Epithelial cell of esophagus (primary cell): ENCODE measurements at regions not wholly inside any gene's neighbourhood (a gene's known extent, or its start where the extent isn't known, plus 50 kb on each side); places are given as distances from the start of the nearest gene placed in this dataset.
"Not testable (repeated sequence)": the region's sequence is repeated elsewhere in the genome, so short reads cannot be mapped to it uniquely, and the experiment has no call there.

Experiments used
- DNase-seq: peaks from one replicate; pipeline ENCODE4 v3.0.0; 2010; ENCODE audit warnings: low read depth
- H3K4me3 ChIP-seq: 2 replicates; pipeline ENCODE4 v1.5.1; 2011; ENCODE audit warnings: mild to moderate bottlenecking, low read length, control low read depth
- TF ChIP-seq, protein P1 (sequence below): IDR thresholded peaks from 2 replicates; pipeline ENCODE4 v1.5.1; 2011; ENCODE audit warnings: low read depth, mild to moderate bottlenecking, low read length, control low read depth, inconsistent platforms; ENCODE audit not compliant: insufficient read depth; ENCODE audit errors: missing control alignments

DNA sequence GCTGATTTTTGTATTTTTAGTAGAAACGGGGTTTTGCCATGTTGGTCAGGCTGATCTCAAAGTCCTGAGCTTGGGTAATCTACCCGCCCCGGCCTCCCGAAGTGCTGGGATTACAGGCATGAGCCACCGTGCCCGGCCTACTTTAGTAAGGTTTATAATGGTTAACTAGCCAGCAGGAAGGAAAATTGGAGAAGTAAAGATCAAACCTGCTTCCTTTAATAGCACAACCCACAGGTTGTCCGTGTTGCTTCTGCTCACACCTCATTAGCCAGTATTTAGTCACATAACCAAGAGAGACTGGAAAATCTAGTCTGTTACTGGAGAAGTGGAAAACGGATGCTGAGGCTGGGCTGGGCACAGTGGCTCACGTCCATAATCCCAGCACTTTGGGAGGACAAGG is 51.9 kb upstream of the TBL1XR1 start:
- H3K4me3 ChIP-seq, result no peak overlapping the region
- DNase-seq, result peak; percentile 37
- TF ChIP-seq, protein P1, sequence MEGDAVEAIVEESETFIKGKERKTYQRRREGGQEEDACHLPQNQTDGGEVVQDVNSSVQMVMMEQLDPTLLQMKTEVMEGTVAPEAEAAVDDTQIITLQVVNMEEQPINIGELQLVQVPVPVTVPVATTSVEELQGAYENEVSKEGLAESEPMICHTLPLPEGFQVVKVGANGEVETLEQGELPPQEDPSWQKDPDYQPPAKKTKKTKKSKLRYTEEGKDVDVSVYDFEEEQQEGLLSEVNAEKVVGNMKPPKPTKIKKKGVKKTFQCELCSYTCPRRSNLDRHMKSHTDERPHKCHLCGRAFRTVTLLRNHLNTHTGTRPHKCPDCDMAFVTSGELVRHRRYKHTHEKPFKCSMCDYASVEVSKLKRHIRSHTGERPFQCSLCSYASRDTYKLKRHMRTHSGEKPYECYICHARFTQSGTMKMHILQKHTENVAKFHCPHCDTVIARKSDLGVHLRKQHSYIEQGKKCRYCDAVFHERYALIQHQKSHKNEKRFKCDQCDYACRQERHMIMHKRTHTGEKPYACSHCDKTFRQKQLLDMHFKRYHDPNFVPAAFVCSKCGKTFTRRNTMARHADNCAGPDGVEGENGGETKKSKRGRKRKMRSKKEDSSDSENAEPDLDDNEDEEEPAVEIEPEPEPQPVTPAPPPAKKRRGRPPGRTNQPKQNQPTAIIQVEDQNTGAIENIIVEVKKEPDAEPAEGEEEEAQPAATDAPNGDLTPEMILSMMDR, result no peak

DNA sequence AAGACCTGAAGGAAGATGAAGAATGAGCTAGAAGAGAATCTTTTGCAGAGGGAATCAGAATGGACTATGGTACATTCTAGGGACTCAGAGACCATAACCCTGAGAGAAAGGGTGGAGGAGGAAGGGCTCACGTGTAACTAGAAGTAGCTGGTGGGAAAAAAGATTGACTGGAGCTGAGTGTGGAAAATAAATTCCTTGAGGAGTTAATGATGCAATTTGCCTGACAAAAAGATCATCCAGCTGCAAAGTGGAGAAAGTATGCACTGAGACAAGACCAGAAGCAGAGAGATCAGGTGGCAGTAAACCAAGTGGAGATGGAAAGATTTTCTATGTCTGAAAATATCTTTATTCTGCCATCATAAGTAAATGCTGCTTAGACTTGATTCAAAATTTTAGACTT is 52.9 kb upstream of the TBL1XR1 start:
- H3K4me3 ChIP-seq, result no peak overlapping the region
- no peak for DNase-seq
- TF ChIP-seq, protein P1, result no peak

DNA sequence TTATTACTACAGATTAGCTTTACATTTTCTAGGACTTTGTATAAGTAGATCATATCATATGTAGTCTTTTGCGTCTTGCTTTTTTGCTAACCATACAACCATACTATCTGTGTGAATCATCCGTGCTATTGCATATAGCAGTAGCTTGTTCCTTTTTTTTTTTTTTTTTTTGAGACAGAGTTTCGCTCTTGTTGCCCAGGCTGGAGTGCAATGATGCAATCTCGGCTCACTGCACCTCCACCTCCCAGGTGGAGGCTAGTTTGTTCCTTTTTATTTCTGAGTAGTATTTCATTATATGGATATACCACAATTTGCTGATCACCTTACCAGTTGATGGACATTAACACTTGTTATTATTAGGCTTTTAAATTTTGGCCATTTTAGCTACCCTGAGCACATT is 54.5 kb upstream of the TBL1XR1 start:
- TF ChIP-seq, protein P1, result no peak
- peak; percentile 28 for DNase-seq
- H3K4me3 ChIP-seq, result no peak overlapping the region

- H3K4me3 ChIP-seq, result no peak overlapping the region
- TF ChIP-seq, protein P1, result no peak
- DNase-seq, result no peak
Measured at GRCh38 chr3:177257006-177257405, 59.7 kb upstream of the TBL1XR1 start.

DNA sequence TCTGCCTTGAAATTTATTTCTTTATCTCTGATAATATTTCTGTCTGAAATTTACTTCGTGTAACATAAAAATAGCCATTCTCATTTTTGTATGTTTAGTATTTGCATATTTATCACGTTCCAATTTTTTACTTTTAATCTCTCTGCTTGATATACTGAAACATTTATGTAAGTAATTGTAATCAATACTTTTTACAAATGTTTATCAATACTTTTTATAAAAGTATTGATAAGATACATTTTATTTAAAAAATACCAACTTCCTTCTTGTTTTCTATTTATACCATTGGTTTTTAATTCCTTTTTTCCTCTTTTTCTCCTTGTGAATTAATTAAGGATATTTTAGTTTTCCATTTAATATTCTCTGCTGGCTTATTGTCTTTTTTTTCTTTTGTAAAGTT is 60.3 kb upstream of the TBL1XR1 start:
- no peak overlapping the region for H3K4me3 ChIP-seq
- DNase-seq, result no peak
- TF ChIP-seq, protein P1, result no peak

DNA sequence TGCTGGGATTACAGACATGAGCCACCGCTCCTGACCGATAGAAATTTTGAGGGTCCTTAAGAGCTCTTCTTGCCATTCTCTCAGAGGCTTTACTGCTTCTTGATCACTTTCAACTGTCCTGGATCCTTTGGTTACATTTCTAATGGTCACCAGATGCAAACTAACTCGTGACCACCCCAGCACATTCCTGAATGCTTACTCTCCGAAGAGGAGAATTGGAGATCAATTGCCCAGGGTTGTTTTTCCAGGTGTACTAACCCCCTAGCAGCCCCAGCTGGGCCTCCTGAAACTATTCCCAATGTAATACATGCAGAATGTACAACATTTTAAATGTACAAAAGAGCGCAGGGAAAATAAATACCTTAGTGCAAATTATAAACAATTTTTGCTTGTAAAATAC is 65.1 kb upstream of the TBL1XR1 start:
- peak; percentile 33 for DNase-seq
- TF ChIP-seq, protein P1, result no peak
- H3K4me3 ChIP-seq, result no peak overlapping the region

DNA sequence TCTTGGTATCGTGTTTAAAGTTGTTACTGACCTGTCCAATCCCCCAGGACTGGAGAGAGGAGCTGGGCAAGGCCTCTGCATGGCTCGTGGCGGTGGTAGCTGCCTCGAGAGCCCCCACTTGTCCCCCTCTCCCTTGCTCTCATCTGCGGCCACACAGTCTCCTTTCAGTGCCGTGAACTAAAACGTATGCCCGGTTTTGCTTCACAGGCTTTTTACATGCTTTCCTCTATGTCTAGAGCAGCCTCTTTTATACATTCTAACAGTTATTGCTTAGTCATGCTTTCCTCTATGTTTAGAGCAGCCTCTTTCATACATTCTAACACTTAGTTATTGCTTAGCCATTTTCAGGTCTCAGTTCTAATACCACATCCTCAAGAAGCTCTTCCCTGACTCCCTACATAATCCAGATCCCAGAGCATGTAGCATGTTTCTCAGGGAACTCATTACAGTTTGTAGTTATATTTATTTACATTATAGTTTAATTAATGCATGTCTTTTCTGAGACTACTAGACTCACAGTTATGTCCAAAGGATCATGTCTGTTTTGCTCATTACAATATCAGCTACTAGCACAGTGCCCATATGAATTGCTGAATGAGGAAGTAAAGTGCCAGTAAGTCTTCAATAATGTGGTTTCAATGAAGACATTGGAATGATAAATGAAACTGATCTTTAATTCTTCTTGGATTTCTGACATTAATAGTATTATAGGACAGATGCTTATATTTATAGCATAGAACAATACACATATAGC is 66.5 kb upstream of the TBL1XR1 start:
- no peak for DNase-seq
- TF ChIP-seq, protein P1, result no peak
- H3K4me3 ChIP-seq, result no peak overlapping the region

GRCh38 chr3:177271811-177272501 is 74.7 kb upstream of the TBL1XR1 start:
- not testable (repeated sequence) for DNase-seq, H3K4me3 ChIP-seq
